A549 (cell line): ENCODE measurements at regions not wholly inside any gene's neighbourhood (a gene's known extent, or its start where the extent isn't known, plus 50 kb on each side); places are given as distances from the start of the nearest gene placed in this dataset.

Experiments used
- CTCF ChIP-seq: fragments of >200 bp; sonication (Bioruptor Twin); formaldehyde crosslinking; IDR thresholded peaks from 3 replicates; pipeline ENCODE4 v1.5.1; 2016
- E2F6 ChIP-seq: IDR thresholded peaks from 2 replicates; pipeline ENCODE4 v1.6.1; 2012; ENCODE audit warnings: low read depth, borderline replicate concordance
- EHMT2 ChIP-seq: fragments of 200-600 bp; sonication (generic); IDR thresholded peaks from 2 replicates; pipeline ENCODE4 v1.6.1; 2016; ENCODE audit warnings: antibody characterized with exemption, low read depth, mild to moderate bottlenecking, moderate library complexity
- ELK1 ChIP-seq: fragments of 150-350 bp; IDR thresholded peaks from 2 replicates; pipeline ENCODE4 v1.6.1; 2014; ENCODE audit warnings: low read depth, mild to moderate bottlenecking, low read length
- EP300 ChIP-seq, 2 experiments: fragments of >200 bp; sonication (Bioruptor Twin); formaldehyde crosslinking; IDR thresholded peaks; 2 replicates in 1 of 2; 3 replicates in 1 of 2; pipeline ENCODE4 v1.6.1; 2016 to 2017
- MAZ ChIP-seq: fragments of 150-350 bp; IDR thresholded peaks from 2 replicates; pipeline ENCODE4 v1.6.1; 2014; ENCODE audit warnings: antibody characterized with exemption, low read depth, low read length, borderline replicate concordance
- PHF8 ChIP-seq: fragments of 200-600 bp; sonication (generic); IDR thresholded peaks from 2 replicates; pipeline ENCODE4 v1.6.1; 2016; ENCODE audit warnings: low read depth, mild to moderate bottlenecking, antibody characterized with exemption, moderate library complexity, borderline replicate concordance
- POLR2A ChIP-seq: IDR thresholded peaks from 2 replicates; pipeline ENCODE4 v1.6.1; 2012; ENCODE audit warnings: mild to moderate bottlenecking, low read length
- RAD21 ChIP-seq, 2 experiments: fragments of >200 bp in 1 of 2; sonication (Bioruptor Twin) in 1 of 2; formaldehyde crosslinking in 1 of 2; IDR thresholded peaks in 1 of 2; conservative IDR thresholded peaks in 1 of 2; 2 replicates in 1 of 2; 3 replicates in 1 of 2; pipeline ENCODE4 v1.6.1; 2012 to 2018; ENCODE audit warnings: inconsistent platforms in 1 of 2
- REST ChIP-seq: fragments of 200-600 bp; sonication (generic); IDR thresholded peaks from 2 replicates; pipeline ENCODE4 v1.6.1; 2016; ENCODE audit warnings: antibody characterized with exemption, mild to moderate bottlenecking, moderate library complexity
- USF2 ChIP-seq: fragments of 450-650 bp; IDR thresholded peaks from 2 replicates; pipeline ENCODE4 v1.6.1; 2014; ENCODE audit warnings: antibody characterized with exemption
- ZFP36 ChIP-seq: fragments of 450-650 bp; IDR thresholded peaks from 2 replicates; pipeline ENCODE4 v1.6.1; 2014; ENCODE audit warnings: borderline replicate concordance; ENCODE audit not compliant: partially characterized antibody

- no peak for TF ChIP-seq CTCF
- no peak for TF ChIP-seq EP300 (IDR thresholded peaks at IDR 0.05)
- TF ChIP-seq REST: no peak
- no peak for TF ChIP-seq USF2
- TF ChIP-seq ELK1: no peak
- TF ChIP-seq ZFP36: no peak
- TF ChIP-seq RAD21 (conservative IDR thresholded peaks at IDR 0.05 in 1 of 2, IDR thresholded peaks at IDR 0.05 in 1 of 2): no peak
- no peak for TF ChIP-seq POLR2A
- no peak for TF ChIP-seq MAZ
- TF ChIP-seq PHF8: no peak
- no peak for TF ChIP-seq EHMT2
- no peak for TF ChIP-seq E2F6
Measured at GRCh38 chr18:41077076-41077475, 878.0 kb upstream of the PIK3C3 start.
